ENCODE measurements at regions not wholly inside any gene's neighbourhood (a gene's known extent, or its start where the extent isn't known, plus 50 kb on each side); places are given as distances from the start of the nearest gene placed in this dataset.
"Not testable (repeated sequence)": the region's sequence is repeated elsewhere in the genome, so short reads cannot be mapped to it uniquely, and the experiment has no call there.

DNA sequence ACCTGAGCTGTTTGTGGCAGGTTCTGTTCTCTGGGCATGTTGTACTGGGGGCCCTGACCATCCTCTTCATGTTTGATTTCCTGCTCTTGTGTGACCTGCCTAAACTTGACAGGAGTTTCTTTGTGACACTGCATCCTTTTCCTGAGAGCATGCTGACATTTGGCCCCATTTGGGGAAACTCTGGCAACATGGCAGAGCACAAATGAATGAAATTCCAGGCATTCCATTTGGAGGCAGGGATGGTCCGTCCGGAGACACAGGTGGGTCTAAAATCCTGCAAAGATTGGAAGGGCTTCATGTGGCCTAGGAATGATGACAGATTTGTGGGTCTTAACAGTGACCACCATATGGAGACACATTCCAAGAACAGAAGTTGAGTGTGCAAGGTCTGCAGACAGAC is 184.0 kb downstream of the FCRL5 start:
- DNase-seq (ENCODE audit: low spot score): no peak

DNA sequence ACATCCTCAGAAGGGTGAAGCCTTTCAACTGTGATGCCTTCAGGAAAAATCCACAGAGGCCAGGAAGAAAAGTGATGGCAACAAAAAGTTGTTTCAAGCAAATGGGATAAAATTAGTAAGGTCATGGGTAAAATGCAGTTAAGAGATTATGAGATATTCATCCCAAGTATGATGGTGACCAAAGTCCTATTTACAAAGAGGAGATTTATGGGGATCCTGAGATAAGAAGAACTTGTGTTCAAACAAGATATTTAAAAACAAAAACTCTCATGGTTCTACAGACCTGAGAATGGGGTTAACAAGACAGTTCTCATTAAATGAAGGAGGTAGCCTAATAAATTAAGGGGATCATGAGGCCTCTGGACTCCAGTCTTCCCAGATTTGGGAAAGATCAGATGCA is 184.4 kb downstream of the FCRL5 start:
- DNase-seq (ENCODE audit: low spot score): no peak

DNA sequence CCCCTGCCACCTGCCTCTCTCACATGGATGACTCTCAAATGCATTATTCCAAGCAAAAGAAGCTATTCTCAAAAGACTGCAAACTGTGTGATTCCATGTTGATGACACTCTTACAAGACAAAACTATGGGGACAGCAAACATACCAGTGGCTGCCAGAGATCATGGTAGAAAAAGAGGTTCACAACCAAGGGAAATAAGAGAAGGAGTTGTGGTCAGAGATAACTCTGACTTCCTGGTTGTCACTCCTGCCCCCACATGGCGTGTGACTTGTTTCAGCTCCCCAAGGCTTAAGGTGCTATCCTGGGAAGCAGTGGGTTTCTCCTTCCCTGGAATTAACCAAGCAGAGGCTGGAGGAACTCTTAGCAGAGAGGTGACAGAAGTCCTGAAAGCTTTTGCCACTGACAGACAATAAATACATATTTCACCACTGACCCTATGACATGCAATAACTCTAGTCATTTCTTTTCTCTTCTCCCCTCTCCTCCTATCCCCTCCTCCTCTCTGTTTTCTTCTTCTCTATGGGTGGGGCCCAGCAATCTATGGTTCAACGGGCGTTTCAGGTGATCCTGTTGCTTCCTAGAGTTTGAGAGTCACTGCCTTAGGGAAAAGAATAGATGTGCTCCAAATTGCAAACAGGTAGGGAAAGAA is 185.1 kb downstream of the FCRL5 start:
- DNase-seq (ENCODE audit: low spot score): no peak

DNA sequence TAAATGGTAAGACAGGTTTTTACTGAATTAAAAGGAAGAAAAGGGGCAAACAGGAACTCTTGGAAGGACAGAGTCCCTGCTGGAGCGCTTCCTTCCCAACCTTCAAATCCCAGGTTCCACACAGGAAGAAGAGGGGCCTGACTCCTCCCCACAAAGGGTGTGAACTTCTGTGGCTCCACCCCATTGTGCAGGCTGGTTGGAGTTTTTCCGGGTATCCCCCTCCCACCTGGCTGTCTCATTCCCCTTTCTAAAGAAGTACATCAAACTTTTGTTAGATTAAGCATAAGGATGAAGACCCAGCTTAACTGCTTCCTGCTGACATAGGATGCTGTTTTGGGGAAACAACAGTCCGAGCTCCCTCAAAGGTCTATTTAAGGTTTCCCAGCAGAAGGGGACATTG is 187.7 kb downstream of the FCRL5 start:
- DNase-seq (ENCODE audit: low spot score): no peak

DNA sequence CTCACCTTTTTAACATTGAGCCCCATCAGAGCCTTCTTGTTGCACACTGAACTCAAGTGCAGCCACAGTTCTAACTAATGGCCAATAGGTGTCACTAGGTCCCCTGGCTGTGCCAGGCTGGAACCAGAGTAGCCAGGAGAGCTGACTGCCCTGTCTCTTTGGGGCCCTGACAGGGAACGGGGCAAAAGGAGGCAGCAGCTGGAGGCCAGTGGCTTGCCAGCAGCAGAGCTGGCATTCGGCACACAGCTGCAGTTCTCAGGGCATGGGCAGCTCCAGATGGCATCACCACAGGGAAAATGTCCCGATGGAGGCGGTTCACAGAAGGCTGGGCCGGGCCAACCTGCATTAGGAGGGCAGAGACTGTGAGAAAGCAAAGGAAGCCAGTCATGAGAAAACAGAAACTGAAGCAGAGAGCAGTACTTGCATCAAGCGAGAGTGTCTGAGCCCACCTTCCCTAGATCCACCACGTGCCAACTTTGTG is 188.6 kb downstream of the FCRL5 start:
- peak; percentile 55 for DNase-seq (ENCODE audit: low spot score)

DNA sequence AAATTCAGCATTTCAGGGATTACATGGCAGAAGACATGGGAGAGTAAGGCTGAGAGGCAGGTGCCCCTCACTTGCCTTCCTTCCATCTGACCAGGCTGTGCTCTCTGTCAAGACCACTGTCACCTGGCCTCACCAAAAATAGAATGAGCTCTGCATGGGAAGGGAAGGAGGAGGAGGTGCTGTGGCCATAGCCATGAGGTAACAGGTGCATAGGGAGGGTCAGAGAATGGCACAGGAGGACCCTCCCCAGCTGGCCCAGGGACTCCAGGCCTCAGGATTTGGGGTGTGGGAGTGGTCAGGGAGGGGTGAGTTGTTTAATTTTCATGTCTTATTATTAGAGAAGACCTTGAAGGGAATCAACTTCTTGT is 192.3 kb downstream of the FCRL5 start:
- DNase-seq (ENCODE audit: low spot score): no peak

DNA sequence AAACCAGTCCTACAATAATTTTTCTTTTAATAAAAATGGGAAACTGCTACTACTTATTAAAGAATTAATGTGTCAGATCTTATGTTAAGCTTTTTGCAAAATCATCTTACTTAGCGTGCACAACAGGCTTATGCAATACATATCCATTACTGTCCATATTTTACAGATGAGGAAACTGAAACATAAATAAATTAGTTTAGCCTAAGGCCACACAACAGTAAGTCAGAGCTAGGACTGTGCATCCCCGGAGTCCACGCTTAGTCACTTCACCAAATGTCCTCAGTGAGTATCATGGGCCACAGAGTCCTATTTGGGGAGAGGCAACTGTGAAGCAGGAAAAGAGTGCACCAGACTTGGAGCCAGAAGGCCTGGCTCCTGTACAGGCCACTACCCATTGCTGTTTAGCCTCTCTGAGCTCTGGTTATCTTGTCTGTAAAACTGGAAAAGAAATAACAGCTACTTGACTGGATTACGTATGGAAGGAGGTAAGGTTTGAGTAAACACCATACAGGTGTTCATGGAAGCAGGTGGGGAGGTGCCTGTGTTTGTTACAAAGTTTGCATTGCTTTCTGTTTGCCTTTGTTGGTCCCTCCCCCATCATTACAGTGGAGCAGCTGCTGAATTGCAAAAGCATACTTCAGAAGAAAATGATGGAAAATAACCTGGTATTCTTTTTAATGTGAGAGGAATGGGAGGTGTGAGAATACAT is 192.8 kb downstream of the FCRL5 start:
- no peak for DNase-seq (ENCODE audit: low spot score)

DNA sequence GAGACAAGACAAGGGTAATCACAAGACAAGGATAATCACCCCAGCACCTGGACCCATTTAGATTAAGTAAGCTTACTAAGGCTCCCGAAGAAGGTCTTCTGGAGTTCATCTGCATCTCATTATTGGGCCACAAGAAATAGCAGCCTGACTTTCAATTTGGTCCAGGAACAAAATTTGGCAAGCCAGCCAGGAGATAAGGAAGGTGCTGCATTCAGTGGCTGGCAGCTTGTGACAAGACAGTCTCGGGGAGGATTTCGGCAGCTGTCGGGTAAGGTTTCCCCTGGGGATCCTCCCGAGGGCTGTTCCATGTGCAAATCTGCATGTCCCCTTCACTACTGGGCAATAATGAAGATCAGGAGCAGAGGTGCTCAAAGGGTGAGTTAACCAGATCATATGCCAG is 195.2 kb downstream of the FCRL5 start:
- DNase-seq (ENCODE audit: low spot score): no peak

DNA sequence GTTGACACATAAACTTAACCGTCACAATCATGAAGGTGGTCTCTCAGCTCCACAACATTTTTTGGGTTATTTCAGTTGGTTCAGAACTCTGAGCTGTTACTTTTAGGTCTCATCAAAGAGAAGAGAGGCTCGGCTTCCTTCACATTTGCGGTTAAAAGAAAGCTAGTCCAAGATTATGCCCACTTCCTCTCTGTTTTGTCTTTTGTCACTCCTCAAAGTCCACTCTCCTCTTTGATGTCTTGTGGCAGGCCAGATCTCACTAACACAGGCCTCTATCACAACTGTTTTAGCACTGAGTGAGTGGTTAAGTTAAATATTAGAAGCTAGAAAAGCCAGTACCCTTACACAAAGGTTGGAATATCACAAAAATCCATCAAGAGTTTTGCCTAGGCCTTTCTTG is 195.7 kb downstream of the FCRL5 start:
- no peak for DNase-seq (ENCODE audit: low spot score)

DNA sequence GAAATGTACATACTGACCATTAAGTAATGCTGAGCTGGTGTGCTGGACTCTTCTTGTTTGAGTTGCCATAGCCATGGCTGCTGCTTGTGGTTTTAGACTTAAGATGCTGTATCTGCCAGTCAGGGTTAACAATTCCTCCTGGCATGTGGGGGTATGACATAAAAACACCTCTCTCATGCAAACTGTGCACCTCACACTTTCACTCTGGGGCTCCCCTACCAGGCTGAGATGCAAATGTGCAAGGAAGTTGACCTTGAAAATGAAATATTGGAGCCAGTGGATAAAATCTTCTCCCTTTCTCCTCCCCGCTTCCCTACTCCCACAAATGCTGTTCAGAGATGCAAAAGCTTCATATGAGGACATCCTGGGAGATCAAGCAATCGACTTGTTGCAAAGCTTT is 198.8 kb downstream of the FCRL5 start:
- DNase-seq (ENCODE audit: low spot score): no peak

DNA sequence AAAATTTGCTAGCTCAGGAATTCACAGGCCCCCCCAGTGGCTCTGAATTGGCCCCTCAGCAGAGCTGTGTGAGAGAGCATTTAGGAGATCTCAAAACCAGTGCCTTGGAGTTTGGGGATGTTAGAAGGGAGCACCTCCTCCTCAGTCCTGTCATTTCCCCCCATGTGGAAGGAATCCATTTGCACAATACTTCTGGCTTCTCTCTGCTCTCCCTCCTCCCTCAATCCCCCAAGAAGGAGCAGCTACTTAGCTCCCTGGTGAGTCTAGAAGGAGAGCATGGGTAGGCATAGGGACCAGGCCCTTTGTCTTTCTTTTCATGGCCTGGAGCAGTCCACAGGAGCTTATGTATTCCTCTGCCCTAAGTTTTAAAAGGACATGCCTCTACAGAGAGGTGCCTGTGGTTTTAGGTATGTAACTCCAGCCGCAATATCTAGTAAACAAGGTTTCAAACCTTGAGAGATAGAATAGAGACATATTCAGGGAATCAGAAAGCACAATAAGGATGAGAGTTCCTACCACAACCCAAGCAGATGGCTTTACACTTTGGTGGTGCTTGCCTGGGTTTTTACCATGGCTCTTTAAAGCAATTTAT is 199.4 kb downstream of the FCRL5 start:
- no peak for DNase-seq (ENCODE audit: low spot score)

DNA sequence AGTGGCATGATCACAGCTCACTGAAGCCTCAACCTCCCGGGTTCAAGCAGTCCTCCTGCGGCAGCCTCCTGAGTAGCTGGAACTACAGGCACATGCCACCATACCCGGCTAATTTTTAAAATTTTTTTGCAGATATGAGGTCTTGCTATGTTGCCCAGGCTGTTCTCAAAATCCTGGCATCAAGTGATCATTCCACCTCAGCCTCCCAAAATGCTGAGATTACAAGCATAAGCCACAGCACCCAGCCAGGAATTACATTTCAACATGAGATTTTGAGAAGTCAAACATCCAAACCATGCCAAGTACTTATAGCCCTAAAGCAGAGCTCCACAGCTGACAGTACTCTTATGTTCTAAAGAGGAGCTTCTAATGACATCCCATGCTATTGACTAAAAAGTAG is 200.1 kb downstream of the FCRL5 start:
- no peak for DNase-seq (ENCODE audit: low spot score)

DNA sequence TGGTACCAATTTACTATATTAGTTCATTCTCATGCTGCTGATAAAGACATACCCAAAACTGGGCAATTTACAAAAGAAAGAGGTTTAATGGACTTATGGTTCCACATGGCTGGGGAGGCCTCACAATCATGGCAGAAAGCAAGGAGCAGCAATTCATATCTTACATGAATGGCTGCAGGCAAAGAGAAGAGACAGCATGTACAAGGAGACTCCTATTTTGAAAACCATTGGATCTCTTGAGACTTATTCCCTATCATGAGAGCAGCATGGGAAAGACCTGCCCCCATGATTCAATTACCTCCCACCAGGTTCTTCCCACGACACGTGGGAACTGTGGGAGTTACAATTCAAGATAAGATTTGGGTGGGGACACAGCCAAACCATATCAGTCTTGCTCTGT is 200.5 kb downstream of the FCRL5 start:
- DNase-seq (ENCODE audit: low spot score): not testable (repeated sequence)

DNA sequence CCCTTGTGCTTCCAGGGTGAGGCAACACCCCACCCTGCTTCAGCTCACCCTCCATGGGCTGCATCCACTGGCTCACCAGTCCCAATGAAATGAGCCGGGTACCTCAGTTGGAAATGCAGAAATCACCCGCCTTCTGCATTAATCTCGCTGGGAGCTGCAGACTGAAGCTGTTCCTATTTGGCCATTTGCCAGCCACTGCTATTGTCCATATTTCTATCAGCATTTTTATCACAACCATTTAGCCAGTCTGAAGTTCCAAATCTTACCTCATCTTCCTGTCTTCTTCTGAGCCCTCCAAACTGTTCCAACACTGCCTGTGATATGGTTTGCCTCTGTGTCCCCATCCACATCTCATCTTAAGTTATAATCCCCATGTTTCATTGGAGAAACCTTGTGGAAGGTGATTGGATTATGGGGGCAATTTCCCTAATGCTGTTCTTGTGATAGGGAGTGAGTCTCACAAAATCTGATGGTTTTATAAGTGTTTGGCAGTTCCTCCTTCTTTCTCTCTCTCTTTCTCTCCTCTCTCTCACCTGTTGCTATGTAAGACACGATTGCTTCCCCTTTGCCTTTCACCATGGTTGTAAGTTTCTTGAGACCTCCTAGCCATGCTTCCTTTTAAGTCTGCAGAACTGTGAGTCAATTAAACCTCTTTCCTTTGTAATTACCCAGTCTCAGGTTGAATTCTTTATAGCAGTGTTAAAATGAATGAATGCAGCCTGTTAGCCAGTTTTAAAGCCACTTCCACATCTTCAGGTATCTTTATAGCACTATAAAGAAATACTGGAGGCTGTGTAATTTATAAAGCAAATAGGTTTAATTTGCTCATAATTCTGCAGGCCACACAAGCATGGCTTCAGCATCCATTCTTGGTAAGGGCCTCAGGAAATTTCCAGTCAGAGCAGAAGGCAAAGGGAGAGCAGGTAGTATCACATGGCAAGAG is 203.5 kb downstream of the FCRL5 start:
- no peak for DNase-seq (ENCODE audit: low spot score)

DNA sequence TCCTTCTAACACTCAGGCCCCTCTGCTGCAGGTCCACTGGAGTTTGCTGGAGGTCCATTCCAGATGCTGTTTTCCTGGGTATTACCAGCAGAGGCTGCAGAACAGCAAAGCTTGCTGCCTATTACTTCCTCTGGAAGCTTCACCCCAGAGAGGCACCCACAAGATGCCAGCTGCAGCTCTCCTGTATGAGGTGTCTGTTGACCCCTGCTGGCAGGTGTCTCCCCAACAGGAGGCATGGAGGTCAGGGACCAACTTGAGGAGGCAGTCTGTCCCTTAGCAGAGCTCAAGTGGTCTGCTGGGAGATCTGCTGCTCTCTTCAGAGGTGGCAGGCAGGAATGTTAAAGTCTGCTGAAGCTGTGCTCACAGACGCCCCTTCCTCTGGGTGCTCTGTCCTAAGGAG is 204.8 kb downstream of the FCRL5 start:
- DNase-seq (ENCODE audit: low spot score): no peak

DNA sequence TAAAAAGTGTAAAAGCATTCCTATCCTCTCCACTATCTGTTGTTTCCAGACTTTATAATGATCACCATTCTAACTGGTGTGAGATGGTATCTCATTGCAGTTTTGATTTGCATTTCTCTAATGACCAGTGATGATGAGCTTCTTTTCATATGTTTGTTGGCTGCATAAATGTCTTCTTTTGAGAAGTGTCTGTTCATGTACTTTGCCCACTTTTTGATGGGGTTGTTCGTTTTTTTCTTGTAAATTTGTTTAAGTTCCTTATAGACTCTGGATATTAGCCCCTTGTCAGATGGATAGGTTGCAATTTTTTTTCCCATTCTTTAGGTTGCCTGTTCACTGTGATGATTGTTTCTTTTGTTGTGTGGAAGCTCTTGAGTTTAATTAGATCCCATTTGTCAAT is 199.6 kb upstream of the ETV3 start:
- DNase-seq (ENCODE audit: low spot score): not testable (repeated sequence)

DNA sequence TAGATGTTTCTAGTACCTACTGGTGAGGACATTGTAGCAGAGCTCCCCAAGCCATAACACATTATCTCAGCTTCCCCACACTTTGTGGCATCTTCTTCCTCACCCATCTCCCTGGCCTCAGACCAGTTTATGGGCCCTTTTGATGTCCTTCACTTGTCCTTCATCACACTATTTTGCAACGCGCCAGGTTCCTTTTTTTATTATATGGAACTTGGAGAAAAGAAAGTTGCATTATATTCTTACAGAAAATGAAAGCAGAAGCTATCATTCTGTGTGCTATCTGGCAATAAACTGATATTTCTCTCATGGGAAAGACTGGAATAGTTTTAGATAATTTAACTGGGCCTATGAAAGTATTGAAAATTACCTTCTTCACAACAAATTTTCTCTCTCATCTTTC is 196.9 kb upstream of the ETV3 start:
- no peak for DNase-seq (ENCODE audit: low spot score)

DNA sequence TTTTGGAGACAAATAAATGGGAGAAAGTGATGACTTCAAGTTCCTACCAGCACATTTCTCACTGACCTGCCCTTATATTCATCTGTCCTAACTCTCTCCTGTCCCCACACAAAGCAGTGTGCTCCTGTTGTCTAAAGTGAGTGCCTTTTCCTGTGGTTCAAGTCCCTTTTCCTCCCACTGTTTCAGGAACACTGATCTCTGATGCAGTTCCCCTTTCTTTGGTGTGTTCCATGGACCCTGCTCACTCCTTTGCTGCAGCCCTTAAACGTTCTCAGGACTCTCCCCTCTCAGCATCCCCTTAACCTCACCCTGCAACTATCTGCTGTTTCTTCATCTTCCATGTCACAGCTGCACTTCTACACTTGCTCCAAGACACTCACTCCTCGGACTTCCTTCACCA is 195.8 kb upstream of the ETV3 start:
- no peak for DNase-seq (ENCODE audit: low spot score)

DNA sequence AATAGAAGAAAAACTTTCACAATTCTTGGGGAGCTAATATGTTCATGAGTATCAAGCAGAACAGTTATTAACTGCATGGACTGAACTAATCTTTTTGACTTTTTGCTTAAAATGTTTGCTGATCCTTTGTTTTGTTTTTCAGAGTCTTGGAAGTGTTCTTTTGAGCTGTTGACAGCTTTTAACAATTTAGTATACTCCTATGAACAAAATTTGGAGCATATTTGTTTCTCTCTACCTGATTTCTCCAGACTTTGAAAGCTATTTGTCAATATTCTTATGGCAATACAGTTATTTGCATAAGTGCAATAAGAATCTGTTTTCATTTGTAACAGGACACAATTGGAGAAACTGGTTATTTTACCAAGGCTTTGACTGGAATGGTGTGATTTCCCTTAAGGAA is 192.0 kb upstream of the ETV3 start:
- not testable (repeated sequence) for DNase-seq (ENCODE audit: low spot score)

DNA sequence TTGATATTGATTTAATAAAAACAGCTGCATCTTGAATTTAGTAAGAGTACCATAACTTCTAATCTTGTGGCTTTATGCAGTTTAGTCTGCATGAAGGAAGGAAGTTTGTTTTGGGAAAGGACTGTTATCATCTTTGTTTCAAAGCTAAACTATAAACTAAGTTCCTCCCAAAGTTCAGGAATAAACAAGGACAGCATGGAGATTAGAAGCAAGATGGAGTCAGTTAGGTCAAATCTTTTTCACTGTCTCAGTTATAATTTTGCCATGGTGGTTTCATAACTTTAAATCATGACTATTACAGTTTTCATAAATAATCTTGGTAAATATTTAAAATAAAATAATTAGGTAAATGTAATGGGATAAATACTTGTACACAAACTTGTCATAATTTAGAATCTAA is 189.9 kb upstream of the ETV3 start:
- DNase-seq (ENCODE audit: low spot score): not testable (repeated sequence)

DNA sequence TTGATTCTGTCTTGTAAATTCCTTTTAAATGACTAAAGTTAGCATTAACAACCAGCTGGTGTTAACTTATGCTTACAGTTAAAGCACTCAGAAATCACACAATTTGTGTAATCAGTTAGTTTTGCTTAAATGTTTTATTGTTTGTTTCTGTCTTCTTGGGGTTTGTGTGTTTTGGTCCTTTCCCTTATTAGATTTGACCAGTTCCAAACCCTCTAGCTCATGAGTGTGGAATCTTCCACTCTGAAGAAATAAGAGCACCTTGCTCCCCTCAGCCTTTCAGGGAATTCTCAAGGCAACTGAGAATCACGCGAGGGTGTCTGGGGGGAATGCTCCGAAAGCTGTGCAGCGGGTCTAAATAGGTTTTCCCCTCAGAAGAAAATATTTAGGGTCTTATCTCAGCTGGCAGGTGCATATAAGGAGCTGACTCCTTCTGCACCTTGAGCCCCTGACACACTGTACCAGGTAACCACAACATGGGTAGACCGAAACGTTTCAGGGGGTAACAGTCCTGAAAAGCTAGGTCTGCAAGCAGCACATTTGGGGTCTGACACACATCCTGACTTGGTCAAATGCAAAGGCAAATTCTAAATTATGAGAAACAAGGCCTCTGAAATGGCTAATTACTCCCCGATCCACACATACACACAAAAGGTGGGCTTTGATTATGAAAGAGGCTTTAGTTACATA is 188.1 kb upstream of the ETV3 start:
- no peak for DNase-seq (ENCODE audit: low spot score)

DNA sequence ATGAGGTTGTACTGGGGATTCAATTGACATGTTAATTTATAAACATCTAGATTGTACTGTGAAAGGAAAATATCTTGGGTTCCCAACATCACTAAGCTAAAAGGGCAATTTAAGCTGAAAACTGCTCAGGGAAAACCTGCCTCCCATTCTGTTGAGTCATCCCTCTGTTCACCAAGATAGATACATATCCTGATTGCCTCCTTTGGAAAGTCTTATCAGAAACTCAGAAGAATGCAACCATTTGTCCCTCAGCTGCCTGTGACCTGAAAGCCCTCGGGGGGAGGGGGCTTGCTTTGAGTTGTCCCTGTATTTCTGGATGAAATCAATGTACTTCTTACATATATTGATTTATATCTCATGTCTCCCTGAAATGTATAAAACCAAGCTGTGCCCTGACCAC is 187.0 kb upstream of the ETV3 start:
- no peak for DNase-seq (ENCODE audit: low spot score)

Measured in HuH-7 (cell line).